ENCODE measurements at regions not wholly inside any gene's neighbourhood (a gene's known extent, or its start where the extent isn't known, plus 50 kb on each side); places are given as distances from the start of the nearest gene placed in this dataset.

GRCh38 chr10:6919077-6919476 is 339.0 kb upstream of the PRKCQ start:
- DNase-seq = no peak

- no peak for DNase-seq
Observed at GRCh38 chr10:6918305-6918704, 338.2 kb upstream of the PRKCQ start.

GRCh38 chr10:6917125-6917524 is 337.0 kb upstream of the PRKCQ start:
- DNase-seq = no peak

- DNase-seq = no peak
Observed at GRCh38 chr10:6916601-6917000, 336.5 kb upstream of the PRKCQ start.

- no peak for DNase-seq
Observed at GRCh38 chr10:6915307-6915706, 335.2 kb upstream of the PRKCQ start.

- DNase-seq = no peak
Observed at GRCh38 chr10:6912929-6913328, 332.9 kb upstream of the PRKCQ start.

GRCh38 chr10:6912424-6912823 is 332.3 kb upstream of the PRKCQ start:
- DNase-seq = no peak

GRCh38 chr10:6912021-6912420 is 331.9 kb upstream of the PRKCQ start:
- DNase-seq = no peak

GRCh38 chr10:6909905-6910560 is 330.0 kb upstream of the PRKCQ start:
- no peak for DNase-seq

GRCh38 chr10:6907877-6908530 is 327.9 kb upstream of the PRKCQ start:
- DNase-seq = no peak

GRCh38 chr10:6894405-6894804 is 314.3 kb upstream of the PRKCQ start:
- no peak for DNase-seq

GRCh38 chr10:6892864-6893263 is 312.8 kb upstream of the PRKCQ start:
- no peak for DNase-seq

- DNase-seq = no peak
Observed at GRCh38 chr10:6891924-6892323, 311.8 kb upstream of the PRKCQ start.

GRCh38 chr10:6889718-6890117 is 309.6 kb upstream of the PRKCQ start:
- no peak for DNase-seq

GRCh38 chr10:6888434-6888833 is 308.4 kb upstream of the PRKCQ start:
- no peak for DNase-seq

GRCh38 chr10:6885284-6885683 is 305.2 kb upstream of the PRKCQ start:
- no peak for DNase-seq

GRCh38 chr10:6881987-6882386 is 301.9 kb upstream of the PRKCQ start:
- DNase-seq = no peak

- DNase-seq = no peak
Observed at GRCh38 chr10:6877722-6878392, 297.8 kb upstream of the PRKCQ start.

GRCh38 chr10:6877336-6877721 is 297.3 kb upstream of the PRKCQ start:
- DNase-seq = no peak

GRCh38 chr10:6875269-6875865 is 295.3 kb upstream of the PRKCQ start:
- DNase-seq = no peak

GRCh38 chr10:6871128-6871527 is 291.1 kb upstream of the PRKCQ start:
- no peak for DNase-seq

GRCh38 chr10:6868036-6868725 is 288.1 kb upstream of the PRKCQ start:
- no peak for DNase-seq

GRCh38 chr10:6866757-6867156 is 286.7 kb upstream of the PRKCQ start:
- no peak for DNase-seq

Measured in 8988T (cell line).